DOHH2 (cell line): ENCODE measurements at regions not wholly inside any gene's neighbourhood (a gene's known extent, or its start where the extent isn't known, plus 50 kb on each side); places are given as distances from the start of the nearest gene placed in this dataset.

Source experiments
- CTCF ChIP-seq: fragments of 200-600 bp; sonication (generic); IDR thresholded peaks from one replicate; pipeline ENCODE4 v1.5.1; 2014; ENCODE audit warnings: antibody characterized with exemption, mild to moderate bottlenecking, low read depth, low read length; ENCODE audit not compliant: poor library complexity, severe bottlenecking
- EZH2phosphoT487 ChIP-seq: fragments of 200-600 bp; sonication (generic); IDR thresholded peaks from 2 replicates; pipeline ENCODE4 v1.6.1; 2017; ENCODE audit warnings: borderline replicate concordance, mild to moderate bottlenecking, antibody characterized with exemption, low read length, moderate library complexity, mixed read lengths

- TF ChIP-seq CTCF (no peak), EZH2phosphoT487 (no peak)
Observed at GRCh38 chr17:11121341-11121985, 119.5 kb upstream of the SHISA6 start.
